ENCODE measurements at regions not wholly inside any gene's neighbourhood (a gene's known extent, or its start where the extent isn't known, plus 50 kb on each side); places are given as distances from the start of the nearest gene placed in this dataset.

DNA sequence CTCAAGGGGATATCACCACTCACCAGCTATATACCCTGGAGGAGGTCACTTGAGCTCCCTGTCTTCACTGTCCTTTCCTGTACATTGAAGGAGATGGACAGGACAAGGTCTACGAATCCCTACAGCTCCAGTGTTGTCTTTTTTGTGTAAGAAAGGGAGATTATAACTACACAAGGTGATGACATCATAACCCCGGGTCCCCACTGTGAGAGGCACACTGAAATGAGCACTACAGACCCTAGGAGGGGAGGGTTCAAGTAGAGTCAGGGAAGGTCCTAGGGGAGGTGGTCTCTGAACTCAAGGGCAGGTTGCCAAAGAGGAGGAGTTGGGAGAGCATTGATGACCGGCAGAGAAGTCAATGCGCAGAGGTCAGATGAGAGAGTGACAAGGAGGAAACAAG, 108.3 kb upstream of the SLC14A2 start:
- TF ChIP-seq POLR2A (IDR thresholded peaks at IDR 0.05) = no peak
- TF ChIP-seq, protein P1, sequence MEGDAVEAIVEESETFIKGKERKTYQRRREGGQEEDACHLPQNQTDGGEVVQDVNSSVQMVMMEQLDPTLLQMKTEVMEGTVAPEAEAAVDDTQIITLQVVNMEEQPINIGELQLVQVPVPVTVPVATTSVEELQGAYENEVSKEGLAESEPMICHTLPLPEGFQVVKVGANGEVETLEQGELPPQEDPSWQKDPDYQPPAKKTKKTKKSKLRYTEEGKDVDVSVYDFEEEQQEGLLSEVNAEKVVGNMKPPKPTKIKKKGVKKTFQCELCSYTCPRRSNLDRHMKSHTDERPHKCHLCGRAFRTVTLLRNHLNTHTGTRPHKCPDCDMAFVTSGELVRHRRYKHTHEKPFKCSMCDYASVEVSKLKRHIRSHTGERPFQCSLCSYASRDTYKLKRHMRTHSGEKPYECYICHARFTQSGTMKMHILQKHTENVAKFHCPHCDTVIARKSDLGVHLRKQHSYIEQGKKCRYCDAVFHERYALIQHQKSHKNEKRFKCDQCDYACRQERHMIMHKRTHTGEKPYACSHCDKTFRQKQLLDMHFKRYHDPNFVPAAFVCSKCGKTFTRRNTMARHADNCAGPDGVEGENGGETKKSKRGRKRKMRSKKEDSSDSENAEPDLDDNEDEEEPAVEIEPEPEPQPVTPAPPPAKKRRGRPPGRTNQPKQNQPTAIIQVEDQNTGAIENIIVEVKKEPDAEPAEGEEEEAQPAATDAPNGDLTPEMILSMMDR (IDR thresholded peaks at IDR 0.05) = no peak
